ENCODE measurements at regions not wholly inside any gene's neighbourhood (a gene's known extent, or its start where the extent isn't known, plus 50 kb on each side); places are given as distances from the start of the nearest gene placed in this dataset.
"Not testable (repeated sequence)": the region's sequence is repeated elsewhere in the genome, so short reads cannot be mapped to it uniquely, and the experiment has no call there.

- intact Hi-C loops (cut with DNase I), result no loop called here
- Histone ChIP-seq H3K27ac (no peak overlapping the region), H3K27me3 (ENCODE audit: insufficient read depth in 3 of 3, low read length in 2 of 3) (no peaks in the 10 kb centered on the region), H3K36me3 (ENCODE audit: insufficient read depth in 1 of 2, low read depth in 1 of 2) (no peaks in the 10 kb centered on the region), H3K9me3 (peaks cover 4% of the 10 kb centered on the region), H3K4me1 (no peaks in the 10 kb centered on the region), H3K4me3 (no peak overlapping the region)
- TF ChIP-seq CTCF (IDR thresholded peaks at IDR 0.05), result no peak
- WGBS, 3 donors, result 83 to 93% (median 86%) methylated on average over 14 of the region's 14 CpGs
- ATAC-seq, result no peak
- no peak for DNase-seq
Measured at GRCh38 chr6:2579804-2580570, 170.7 kb downstream of the MYLK4 start.

- Histone ChIP-seq H3K27me3 (ENCODE audit: insufficient read depth in 3 of 3, low read length in 2 of 3) (no peaks in the 10 kb centered on the region), H3K4me1 (no peaks in the 10 kb centered on the region), H3K27ac (no peak overlapping the region), H3K4me3 (no peak overlapping the region), H3K36me3 (ENCODE audit: insufficient read depth in 1 of 2, low read depth in 1 of 2) (no peaks in the 10 kb centered on the region), H3K9me3 (no peaks in the 10 kb centered on the region)
- intact Hi-C loops (cut with DNase I), result no loop called here
- no peak for ATAC-seq
- no peak for DNase-seq
- TF ChIP-seq CTCF (IDR thresholded peaks at IDR 0.05), result no peak
- 72 to 77% (median 76%) methylated on average over 16 of the region's 16 CpGs for WGBS, 3 donors
Measured at GRCh38 chr6:2579241-2579761, 171.4 kb downstream of the MYLK4 start.

GRCh38 chr6:2578767-2579166 is 172.0 kb downstream of the MYLK4 start:
- H3K9me3 ChIP-seq, result no peaks in the 10 kb centered on the region
- no peak overlapping the region for H3K4me3 ChIP-seq
- 77 to 92% (median 82%) methylated on average over 2 of the region's 2 CpGs for WGBS, 3 donors
- intact Hi-C loops (cut with DNase I), result no loop called here
- no peaks in the 10 kb centered on the region for H3K4me1 ChIP-seq
- no peak for TF ChIP-seq CTCF (IDR thresholded peaks at IDR 0.05)
- H3K36me3 ChIP-seq (ENCODE audit: insufficient read depth in 1 of 2, low read depth in 1 of 2), result no peaks in the 10 kb centered on the region
- ATAC-seq (no peak), DNase-seq (no peak)
- H3K27ac ChIP-seq, result no peak overlapping the region
- H3K27me3 ChIP-seq (ENCODE audit: insufficient read depth in 3 of 3, low read length in 2 of 3), result no peaks in the 10 kb centered on the region

GRCh38 chr6:2576499-2576898 is 174.2 kb downstream of the MYLK4 start:
- H3K4me1 ChIP-seq, result no peaks in the 10 kb centered on the region
- H3K36me3 ChIP-seq (ENCODE audit: insufficient read depth in 1 of 2, low read depth in 1 of 2), result no peaks in the 10 kb centered on the region
- no peak overlapping the region for H3K27ac ChIP-seq
- H3K9me3 ChIP-seq, result peaks cover 3% of the 10 kb centered on the region
- 69 to 85% (median 75%) methylated on average over 3 of the region's 3 CpGs for WGBS, 3 donors
- intact Hi-C loops (cut with DNase I), result no loop called here
- ATAC-seq (no peak), DNase-seq (no peak)
- no peak overlapping the region for H3K4me3 ChIP-seq
- TF ChIP-seq CTCF (IDR thresholded peaks at IDR 0.05), result no peak
- no peaks in the 10 kb centered on the region for H3K27me3 ChIP-seq (ENCODE audit: insufficient read depth in 3 of 3, low read length in 2 of 3)

- intact Hi-C loops (cut with DNase I), result no loop called here
- no peak overlapping the region for H3K27ac ChIP-seq
- no peak for DNase-seq
- TF ChIP-seq CTCF (IDR thresholded peaks at IDR 0.05), result no peak
- peaks cover 3% of the 10 kb centered on the region for H3K9me3 ChIP-seq
- H3K4me3 ChIP-seq, result no peak overlapping the region
- no peaks in the 10 kb centered on the region for H3K36me3 ChIP-seq (ENCODE audit: insufficient read depth in 1 of 2, low read depth in 1 of 2)
- 61 to 78% (median 75%) methylated on average over 5 of the region's 5 CpGs for WGBS, 3 donors
- ATAC-seq, result no peak
- H3K27me3 ChIP-seq (ENCODE audit: insufficient read depth in 3 of 3, low read length in 2 of 3), result no peaks in the 10 kb centered on the region
- H3K4me1 ChIP-seq, result no peaks in the 10 kb centered on the region
Measured at GRCh38 chr6:2575236-2575635, 175.5 kb downstream of the MYLK4 start.

- H3K27me3 ChIP-seq (ENCODE audit: insufficient read depth in 3 of 3, low read length in 2 of 3); H3K9me3 ChIP-seq; H3K27ac ChIP-seq; H3K36me3 ChIP-seq (ENCODE audit: insufficient read depth in 1 of 2, low read depth in 1 of 2); DNase-seq; H3K4me1 ChIP-seq; ATAC-seq; H3K4me3 ChIP-seq; intact Hi-C loops (cut with DNase I): not testable (repeated sequence)
- 88 to 95% (median 92%) methylated on average over 1 of the region's 1 CpG for WGBS, 3 donors
Measured at GRCh38 chr6:2569420-2569819, 181.3 kb downstream of the MYLK4 start.

Data from psoas muscle (tissue), 7 donors.